ENCODE measurements at regions not wholly inside any gene's neighbourhood (a gene's known extent, or its start where the extent isn't known, plus 50 kb on each side); places are given as distances from the start of the nearest gene placed in this dataset.

DNA sequence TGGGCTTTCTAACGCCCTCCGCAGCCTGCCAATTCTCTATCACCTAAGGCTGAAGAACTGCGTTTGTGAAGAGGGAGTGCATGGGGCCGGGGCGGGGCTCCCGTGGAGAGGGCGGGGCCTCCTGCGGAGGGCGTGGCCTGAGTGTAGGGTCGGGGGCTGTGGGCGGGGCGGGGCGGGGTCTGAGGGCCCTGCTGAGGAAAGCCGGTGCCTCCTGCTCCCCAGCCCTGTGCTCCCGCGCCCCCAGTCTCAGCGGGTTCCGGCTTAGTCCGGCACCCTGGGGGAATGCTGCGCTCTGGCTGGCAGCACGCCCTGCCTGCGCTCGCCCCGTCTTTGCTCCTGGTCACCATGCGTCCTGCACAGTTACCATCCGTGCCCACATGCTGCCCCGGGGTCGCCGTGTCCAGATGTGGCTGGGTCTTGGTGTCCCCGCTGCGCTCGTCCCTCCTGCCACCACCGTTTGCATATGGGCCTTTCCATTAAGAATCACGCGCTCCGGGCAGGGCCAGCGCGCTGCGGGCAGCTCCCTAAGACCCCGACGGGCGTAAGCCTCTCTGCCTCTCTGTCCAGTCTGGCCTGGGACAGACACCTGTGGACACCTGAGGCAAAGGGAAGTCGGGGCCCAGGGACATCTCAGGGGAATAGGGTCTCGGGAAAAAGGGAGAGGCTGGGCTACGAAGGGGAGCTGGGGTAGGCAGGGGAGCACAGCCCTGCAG lies 144.0 kb upstream of the RET start:
- Histone ChIP-seq H3K36me3 (no peaks in the 10 kb centered on the region), H3K27me3 (peaks cover 24 to 34% (median 25%) of the 10 kb centered on the region in 3 donors), H3K4me1 (no peaks in the 10 kb centered on the region), H3K4me3 (peak overlapping the region in 2 of 4 donors; percentile 11 to 17), H3K27ac (no peak overlapping the region), H3K9me3 (no peaks in the 10 kb centered on the region)
- TF ChIP-seq POLR2A (IDR thresholded peaks at IDR 0.05): no peak
- TF ChIP-seq, protein P1, sequence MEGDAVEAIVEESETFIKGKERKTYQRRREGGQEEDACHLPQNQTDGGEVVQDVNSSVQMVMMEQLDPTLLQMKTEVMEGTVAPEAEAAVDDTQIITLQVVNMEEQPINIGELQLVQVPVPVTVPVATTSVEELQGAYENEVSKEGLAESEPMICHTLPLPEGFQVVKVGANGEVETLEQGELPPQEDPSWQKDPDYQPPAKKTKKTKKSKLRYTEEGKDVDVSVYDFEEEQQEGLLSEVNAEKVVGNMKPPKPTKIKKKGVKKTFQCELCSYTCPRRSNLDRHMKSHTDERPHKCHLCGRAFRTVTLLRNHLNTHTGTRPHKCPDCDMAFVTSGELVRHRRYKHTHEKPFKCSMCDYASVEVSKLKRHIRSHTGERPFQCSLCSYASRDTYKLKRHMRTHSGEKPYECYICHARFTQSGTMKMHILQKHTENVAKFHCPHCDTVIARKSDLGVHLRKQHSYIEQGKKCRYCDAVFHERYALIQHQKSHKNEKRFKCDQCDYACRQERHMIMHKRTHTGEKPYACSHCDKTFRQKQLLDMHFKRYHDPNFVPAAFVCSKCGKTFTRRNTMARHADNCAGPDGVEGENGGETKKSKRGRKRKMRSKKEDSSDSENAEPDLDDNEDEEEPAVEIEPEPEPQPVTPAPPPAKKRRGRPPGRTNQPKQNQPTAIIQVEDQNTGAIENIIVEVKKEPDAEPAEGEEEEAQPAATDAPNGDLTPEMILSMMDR (IDR thresholded peaks at IDR 0.05 in 4 of 5, conservative IDR thresholded peaks at IDR 0.05 in 1 of 5): no peak
- intact Hi-C loops (cut with DNase I; ENCODE audit: low total_unique reads): no loop called here
- DNase-seq: no peak
- ATAC-seq: no peak
- in situ Hi-C loops (cut with MboI; ENCODE audit: low sequenced_read_pairs in 4 of 4): no loop called here

- TF ChIP-seq, protein P1 (IDR thresholded peaks at IDR 0.05 in 4 of 5, conservative IDR thresholded peaks at IDR 0.05 in 1 of 5): no peak
- no peak for TF ChIP-seq POLR2A (IDR thresholded peaks at IDR 0.05)
- ATAC-seq (no peak), DNase-seq (no peak)
- H3K36me3 ChIP-seq: no peaks in the 10 kb centered on the region
- H3K4me3 ChIP-seq: peak overlapping the region in 2 of 4 donors; percentile 11 to 17
- in situ Hi-C loops (cut with MboI; ENCODE audit: low sequenced_read_pairs in 4 of 4): no loop called here
- intact Hi-C loops (cut with DNase I; ENCODE audit: low total_unique reads): no loop called here
- no peaks in the 10 kb centered on the region for H3K4me1 ChIP-seq
- no peaks in the 10 kb centered on the region for H3K9me3 ChIP-seq
- no peak overlapping the region for H3K27ac ChIP-seq
- H3K27me3 ChIP-seq: peaks cover 24 to 34% (median 25%) of the 10 kb centered on the region in 3 donors
Observed at GRCh38 chr10:42933448-42934340, 143.2 kb upstream of the RET start.

GRCh38 chr10:42934351-42934811 lies 142.5 kb upstream of the RET start:
- no peak overlapping the region for H3K27ac ChIP-seq
- no peak for DNase-seq
- H3K4me1 ChIP-seq: no peaks in the 10 kb centered on the region
- no peak for TF ChIP-seq POLR2A (IDR thresholded peaks at IDR 0.05)
- TF ChIP-seq, protein P1 (IDR thresholded peaks at IDR 0.05 in 4 of 5, conservative IDR thresholded peaks at IDR 0.05 in 1 of 5): no peak
- no peak for ATAC-seq
- H3K36me3 ChIP-seq: no peaks in the 10 kb centered on the region
- H3K4me3 ChIP-seq: no peak overlapping the region
- in situ Hi-C loops (cut with MboI; ENCODE audit: low sequenced_read_pairs in 4 of 4): no loop called here
- H3K27me3 ChIP-seq: peaks cover 24 to 34% (median 25%) of the 10 kb centered on the region in 3 donors
- H3K9me3 ChIP-seq: no peaks in the 10 kb centered on the region
- intact Hi-C loops (cut with DNase I; ENCODE audit: low total_unique reads): no loop called here

DNA sequence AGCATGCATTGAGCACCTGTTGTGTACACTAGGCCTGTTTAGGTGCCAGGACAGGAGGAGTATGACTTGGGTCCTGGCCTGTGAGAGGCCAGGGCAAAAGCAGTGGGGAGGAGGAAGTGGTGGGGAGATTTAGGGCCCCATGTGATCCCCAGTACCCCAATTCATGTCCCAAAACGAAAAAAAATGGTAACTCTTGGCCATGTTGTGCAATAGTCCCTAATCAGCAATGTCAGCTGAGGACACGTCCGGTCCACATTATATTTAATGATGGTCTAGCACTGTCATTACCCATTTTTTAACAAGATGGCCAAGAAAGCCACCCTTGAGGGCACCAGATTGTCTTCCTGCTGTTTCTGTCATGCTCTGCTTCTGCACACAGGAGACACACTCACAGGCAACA lies 142.0 kb upstream of the RET start:
- H3K4me3 ChIP-seq: no peak overlapping the region
- H3K27me3 ChIP-seq: peaks cover 24 to 34% (median 25%) of the 10 kb centered on the region in 3 donors
- DNase-seq: no peak
- H3K36me3 ChIP-seq: no peaks in the 10 kb centered on the region
- intact Hi-C loops (cut with DNase I; ENCODE audit: low total_unique reads) (no loop called here), in situ Hi-C loops (cut with MboI; ENCODE audit: low sequenced_read_pairs in 4 of 4) (no loop called here)
- no peak overlapping the region for H3K27ac ChIP-seq
- TF ChIP-seq, protein P1 (IDR thresholded peaks at IDR 0.05 in 4 of 5, conservative IDR thresholded peaks at IDR 0.05 in 1 of 5): no peak
- TF ChIP-seq POLR2A (IDR thresholded peaks at IDR 0.05): no peak
- H3K4me1 ChIP-seq: no peaks in the 10 kb centered on the region
- H3K9me3 ChIP-seq: no peaks in the 10 kb centered on the region
- no peak for ATAC-seq
